ENCODE measurements at regions not wholly inside any gene's neighbourhood (a gene's known extent, or its start where the extent isn't known, plus 50 kb on each side); places are given as distances from the start of the nearest gene placed in this dataset.

DNA sequence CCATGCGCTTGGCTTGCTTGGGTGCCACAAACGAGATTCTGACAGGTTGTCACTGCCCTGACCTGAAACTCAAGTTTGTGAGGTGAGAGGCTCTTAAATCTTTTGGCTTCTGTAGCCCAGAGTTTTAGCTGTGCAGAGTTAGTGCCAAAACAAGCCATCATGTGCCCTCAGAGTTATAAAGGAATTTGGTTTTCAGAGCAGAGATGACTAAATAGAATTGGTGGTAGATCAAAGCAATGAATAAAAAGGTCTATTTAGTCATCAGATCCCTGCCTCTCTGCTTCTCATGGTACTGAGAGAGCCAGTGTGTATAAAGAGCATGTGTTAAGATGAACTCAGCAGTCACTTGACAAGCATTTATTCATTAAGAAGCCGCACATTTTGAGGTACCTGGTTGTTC lies 207.5 kb upstream of the DPH6 start:
- TF ChIP-seq FOXP2 (optimal IDR thresholded peaks at IDR 0.05; ENCODE audit: borderline replicate concordance, extremely low read depth, extremely low read length, insufficient read depth): no peak
- no peak for TF ChIP-seq TAF1 (IDR thresholded peaks at IDR 0.05; ENCODE audit: borderline replicate concordance, insufficient read depth, low read length)
- TF ChIP-seq SIN3A (IDR thresholded peaks at IDR 0.05; ENCODE audit: borderline replicate concordance, insufficient read depth, low read length): no peak
- TF ChIP-seq POLR2AphosphoS5 (IDR thresholded peaks at IDR 0.05; ENCODE audit: low read depth, low read length): no peak

DNA sequence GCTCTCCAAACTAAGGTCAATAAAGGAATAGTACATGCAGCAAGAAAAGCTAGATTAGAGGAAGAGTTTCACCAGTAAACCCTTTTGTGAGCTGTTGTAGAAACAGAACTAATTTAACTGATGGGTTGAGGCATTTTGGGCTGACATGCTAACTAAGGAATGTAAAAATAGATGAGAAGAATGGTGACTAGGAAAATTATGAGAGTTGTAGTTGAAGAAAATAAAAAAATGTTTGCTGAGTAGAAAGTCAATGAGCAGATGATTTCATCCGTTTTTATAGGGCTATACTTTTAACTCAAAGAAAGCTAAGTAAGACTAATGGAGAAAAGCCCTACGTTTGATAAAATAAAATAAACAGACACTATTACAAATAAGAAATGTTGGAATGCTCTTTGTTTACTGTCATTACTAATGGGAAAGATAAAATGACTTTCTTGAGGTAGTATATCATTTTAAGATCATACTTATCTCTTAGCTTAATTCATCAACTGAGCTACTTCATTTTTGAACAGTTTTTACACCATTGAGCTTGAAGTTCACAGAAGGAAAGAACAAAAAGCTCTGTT lies 209.4 kb upstream of the DPH6 start:
- no peak for TF ChIP-seq POLR2AphosphoS5 (IDR thresholded peaks at IDR 0.05; ENCODE audit: low read depth, low read length)
- no peak for TF ChIP-seq TAF1 (IDR thresholded peaks at IDR 0.05; ENCODE audit: borderline replicate concordance, insufficient read depth, low read length)
- TF ChIP-seq, protein P1, sequence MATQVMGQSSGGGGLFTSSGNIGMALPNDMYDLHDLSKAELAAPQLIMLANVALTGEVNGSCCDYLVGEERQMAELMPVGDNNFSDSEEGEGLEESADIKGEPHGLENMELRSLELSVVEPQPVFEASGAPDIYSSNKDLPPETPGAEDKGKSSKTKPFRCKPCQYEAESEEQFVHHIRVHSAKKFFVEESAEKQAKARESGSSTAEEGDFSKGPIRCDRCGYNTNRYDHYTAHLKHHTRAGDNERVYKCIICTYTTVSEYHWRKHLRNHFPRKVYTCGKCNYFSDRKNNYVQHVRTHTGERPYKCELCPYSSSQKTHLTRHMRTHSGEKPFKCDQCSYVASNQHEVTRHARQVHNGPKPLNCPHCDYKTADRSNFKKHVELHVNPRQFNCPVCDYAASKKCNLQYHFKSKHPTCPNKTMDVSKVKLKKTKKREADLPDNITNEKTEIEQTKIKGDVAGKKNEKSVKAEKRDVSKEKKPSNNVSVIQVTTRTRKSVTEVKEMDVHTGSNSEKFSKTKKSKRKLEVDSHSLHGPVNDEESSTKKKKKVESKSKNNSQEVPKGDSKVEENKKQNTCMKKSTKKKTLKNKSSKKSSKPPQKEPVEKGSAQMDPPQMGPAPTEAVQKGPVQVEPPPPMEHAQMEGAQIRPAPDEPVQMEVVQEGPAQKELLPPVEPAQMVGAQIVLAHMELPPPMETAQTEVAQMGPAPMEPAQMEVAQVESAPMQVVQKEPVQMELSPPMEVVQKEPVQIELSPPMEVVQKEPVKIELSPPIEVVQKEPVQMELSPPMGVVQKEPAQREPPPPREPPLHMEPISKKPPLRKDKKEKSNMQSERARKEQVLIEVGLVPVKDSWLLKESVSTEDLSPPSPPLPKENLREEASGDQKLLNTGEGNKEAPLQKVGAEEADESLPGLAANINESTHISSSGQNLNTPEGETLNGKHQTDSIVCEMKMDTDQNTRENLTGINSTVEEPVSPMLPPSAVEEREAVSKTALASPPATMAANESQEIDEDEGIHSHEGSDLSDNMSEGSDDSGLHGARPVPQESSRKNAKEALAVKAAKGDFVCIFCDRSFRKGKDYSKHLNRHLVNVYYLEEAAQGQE (IDR thresholded peaks at IDR 0.05; ENCODE audit: insufficient read depth in 1 of 2, low read depth in 2 of 2, low read length in 2 of 2): no peak
- no peak for TF ChIP-seq FOXP2 (optimal IDR thresholded peaks at IDR 0.05; ENCODE audit: borderline replicate concordance, extremely low read depth, extremely low read length, insufficient read depth)
- no peak for TF ChIP-seq SIN3A (IDR thresholded peaks at IDR 0.05; ENCODE audit: borderline replicate concordance, insufficient read depth, low read length)

DNA sequence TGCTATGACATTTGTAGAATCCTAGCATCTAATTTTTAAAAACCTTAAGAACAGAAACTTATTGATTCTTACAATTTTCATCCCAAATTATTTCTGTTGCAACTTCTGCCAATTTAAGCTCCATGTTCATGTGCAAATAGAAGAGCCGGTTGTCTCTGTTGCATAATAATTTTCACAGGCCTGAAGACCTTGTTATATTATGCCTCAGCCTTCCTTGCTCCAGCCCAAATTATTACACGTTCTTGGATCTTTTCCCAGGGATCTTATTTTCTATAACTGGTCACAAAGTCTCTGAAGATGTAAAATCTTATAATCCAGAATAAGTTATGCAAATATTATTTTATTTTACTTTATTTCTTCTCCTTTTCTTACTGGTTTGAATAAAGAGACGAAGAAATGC lies 210.7 kb upstream of the DPH6 start:
- TF ChIP-seq SIN3A (IDR thresholded peaks at IDR 0.05; ENCODE audit: borderline replicate concordance, insufficient read depth, low read length) (no peak), FOXP2 (optimal IDR thresholded peaks at IDR 0.05; ENCODE audit: borderline replicate concordance, extremely low read depth, extremely low read length, insufficient read depth) (no peak), TAF1 (IDR thresholded peaks at IDR 0.05; ENCODE audit: borderline replicate concordance, insufficient read depth, low read length) (no peak), POLR2AphosphoS5 (IDR thresholded peaks at IDR 0.05; ENCODE audit: low read depth, low read length) (no peak)
- TF ChIP-seq, protein P1 (IDR thresholded peaks at IDR 0.05; ENCODE audit: insufficient read depth in 1 of 2, low read depth in 2 of 2, low read length in 2 of 2): no peak

DNA sequence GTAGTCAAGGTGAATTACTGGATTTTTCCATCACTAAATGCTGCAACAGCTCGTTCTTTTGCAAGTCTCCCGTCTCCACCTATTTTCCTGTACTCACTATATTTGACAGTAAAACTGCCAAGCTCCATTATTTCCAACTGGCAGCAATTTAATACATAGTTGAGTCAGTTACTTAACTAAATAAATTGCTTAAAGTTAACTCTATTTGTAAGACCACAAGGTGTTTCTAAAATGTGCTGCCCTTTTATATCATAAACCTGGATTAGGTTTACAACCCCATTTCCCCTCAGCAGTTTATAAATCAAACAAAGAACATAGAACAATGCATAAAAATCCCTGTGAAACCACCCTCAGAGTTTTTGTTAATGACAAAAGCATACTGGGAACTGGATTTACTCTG lies 211.4 kb upstream of the DPH6 start:
- TF ChIP-seq POLR2AphosphoS5 (IDR thresholded peaks at IDR 0.05; ENCODE audit: low read depth, low read length) (no peak), FOXP2 (optimal IDR thresholded peaks at IDR 0.05; ENCODE audit: borderline replicate concordance, extremely low read depth, extremely low read length, insufficient read depth) (no peak), SIN3A (IDR thresholded peaks at IDR 0.05; ENCODE audit: borderline replicate concordance, insufficient read depth, low read length) (no peak), TAF1 (IDR thresholded peaks at IDR 0.05; ENCODE audit: borderline replicate concordance, insufficient read depth, low read length) (no peak)
- TF ChIP-seq, protein P1 (IDR thresholded peaks at IDR 0.05; ENCODE audit: insufficient read depth in 1 of 2, low read depth in 2 of 2, low read length in 2 of 2): no peak

- TF ChIP-seq FOXP2 (optimal IDR thresholded peaks at IDR 0.05; ENCODE audit: borderline replicate concordance, extremely low read depth, extremely low read length, insufficient read depth): no peak
- TF ChIP-seq TAF1 (IDR thresholded peaks at IDR 0.05; ENCODE audit: borderline replicate concordance, insufficient read depth, low read length): no peak
- TF ChIP-seq POLR2AphosphoS5 (IDR thresholded peaks at IDR 0.05; ENCODE audit: low read depth, low read length): no peak
- TF ChIP-seq SIN3A (IDR thresholded peaks at IDR 0.05; ENCODE audit: borderline replicate concordance, insufficient read depth, low read length): no peak
- TF ChIP-seq, protein P1 (IDR thresholded peaks at IDR 0.05; ENCODE audit: insufficient read depth in 1 of 2, low read depth in 2 of 2, low read length in 2 of 2): no peak
These were observed 211.8 kb upstream of the DPH6 start for GRCh38 chr15:35757765-35758164.
